Body of pancreas (tissue), 4 donors: ENCODE measurements at regions not wholly inside any gene's neighbourhood (a gene's known extent, or its start where the extent isn't known, plus 50 kb on each side); places are given as distances from the start of the nearest gene placed in this dataset.

Experiments used
- ATAC-seq: fragments of 150-250 bp; one replicate; pipeline ENCODE4 v1.9.1; 2016
- DNase-seq, 4 donors: peaks; one replicate each; pipeline ENCODE4 v3.0.0-alpha.2; 2019
- H3K27ac ChIP-seq, 4 donors: fragments of 200-600 bp; sonication (generic); 1 replicate in 3 of 4; 2 replicates in 1 of 4; pipeline versions ENCODE4 v1.5.1 to v1.6.1; 2016 to 2019; ENCODE audit warnings: mild to moderate bottlenecking in 1 of 4, mixed read lengths in 1 of 4, moderate library complexity in 1 of 4
- H3K27me3 ChIP-seq, 2 donors: fragments of 200-600 bp; sonication (generic); one replicate each; pipeline ENCODE4 v1.6.0; 2016; ENCODE audit warnings: mild to moderate bottlenecking in 1 of 2
- H3K36me3 ChIP-seq, 2 donors: fragments of 200-600 bp; sonication (generic); replicated peaks in 1 of 2; 2 replicates each; pipeline ENCODE4 v1.5.1; 2016; ENCODE audit warnings: low read depth in 2 of 2; ENCODE audit not compliant: insufficient read depth in 1 of 2
- H3K4me1 ChIP-seq: fragments of 200-600 bp; sonication (generic); one replicate; pipeline ENCODE4 v1.6.0; 2016
- H3K4me3 ChIP-seq, 2 donors: fragments of 200-600 bp; sonication (generic); 1 replicate in 1 of 2; 2 replicates in 1 of 2; pipeline ENCODE4 v1.5.1; 2016 to 2019
- H3K9me3 ChIP-seq, 3 donors: fragments of 200-600 bp; sonication (generic); 1 replicate in 2 of 3; 2 replicates in 1 of 3; pipeline ENCODE4 v1.5.1; 2016
- POLR2A ChIP-seq, 3 donors: fragments of 450-650 bp; IDR thresholded peaks; one replicate each; pipeline ENCODE4 v1.6.1; 2016; ENCODE audit warnings: antibody characterized with exemption in 3 of 3, mild to moderate bottlenecking in 2 of 3
- WGBS, 2 donors: methylation state at CpG; one replicate each; pipeline ENCODE4 v1.1.5; 2017; 5-methylcytosine and 5-hydroxymethylcytosine counted together
- intact Hi-C: fragments of 100-400 bp; cut with DNase I; formaldehyde crosslinking; loops from one replicate; pipeline ENCODE4 v1.15.1; 2023
- TF ChIP-seq, protein P1 (sequence below), 7 experiments: fragments of 450-650 bp in 4 of 7; fragments of 200-600 bp in 3 of 7; sonication (generic) in 3 of 7; IDR thresholded peaks; one replicate each; pipeline ENCODE4 v1.5.1; 2016 to 2019; ENCODE audit warnings: antibody characterized with exemption in 7 of 7

DNA sequence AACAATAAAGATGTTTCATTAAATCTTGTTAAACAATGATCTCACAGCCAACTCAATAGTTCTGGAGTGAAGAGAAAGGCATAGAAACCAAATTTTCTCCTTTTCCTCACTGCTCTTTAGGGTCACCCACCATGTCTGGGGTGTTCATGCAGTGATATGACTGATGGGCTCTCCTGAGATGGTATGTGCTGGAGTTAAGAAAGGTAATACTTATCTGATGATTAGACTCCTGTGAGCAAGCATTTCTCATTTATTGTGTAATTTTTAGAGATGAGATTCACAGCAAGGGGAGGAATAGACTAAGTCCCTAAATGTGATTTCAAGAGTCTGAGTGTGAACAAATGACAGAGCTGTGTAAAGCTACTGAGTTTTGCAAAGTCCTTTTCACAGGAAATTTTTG lies 1361.3 kb upstream of the CELF2 start:
- TF ChIP-seq POLR2A (IDR thresholded peaks at IDR 0.05): no peak
- TF ChIP-seq, protein P1, sequence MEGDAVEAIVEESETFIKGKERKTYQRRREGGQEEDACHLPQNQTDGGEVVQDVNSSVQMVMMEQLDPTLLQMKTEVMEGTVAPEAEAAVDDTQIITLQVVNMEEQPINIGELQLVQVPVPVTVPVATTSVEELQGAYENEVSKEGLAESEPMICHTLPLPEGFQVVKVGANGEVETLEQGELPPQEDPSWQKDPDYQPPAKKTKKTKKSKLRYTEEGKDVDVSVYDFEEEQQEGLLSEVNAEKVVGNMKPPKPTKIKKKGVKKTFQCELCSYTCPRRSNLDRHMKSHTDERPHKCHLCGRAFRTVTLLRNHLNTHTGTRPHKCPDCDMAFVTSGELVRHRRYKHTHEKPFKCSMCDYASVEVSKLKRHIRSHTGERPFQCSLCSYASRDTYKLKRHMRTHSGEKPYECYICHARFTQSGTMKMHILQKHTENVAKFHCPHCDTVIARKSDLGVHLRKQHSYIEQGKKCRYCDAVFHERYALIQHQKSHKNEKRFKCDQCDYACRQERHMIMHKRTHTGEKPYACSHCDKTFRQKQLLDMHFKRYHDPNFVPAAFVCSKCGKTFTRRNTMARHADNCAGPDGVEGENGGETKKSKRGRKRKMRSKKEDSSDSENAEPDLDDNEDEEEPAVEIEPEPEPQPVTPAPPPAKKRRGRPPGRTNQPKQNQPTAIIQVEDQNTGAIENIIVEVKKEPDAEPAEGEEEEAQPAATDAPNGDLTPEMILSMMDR (IDR thresholded peaks at IDR 0.05): no peak
- no peak overlapping the region for H3K4me3 ChIP-seq
- no peak for ATAC-seq
- H3K9me3 ChIP-seq: peaks cover 0 to 3% (median 0%) of the 10 kb centered on the region in 3 donors
- intact Hi-C loops: no loop called here
- no peak overlapping the region for H3K27ac ChIP-seq
- no peaks in the 10 kb centered on the region for H3K36me3 ChIP-seq
- H3K4me1 ChIP-seq: no peaks in the 10 kb centered on the region
- H3K27me3 ChIP-seq: no peaks in the 10 kb centered on the region
- DNase-seq: no peak

- Histone ChIP-seq H3K4me1 (no peaks in the 10 kb centered on the region), H3K27me3 (no peaks in the 10 kb centered on the region), H3K36me3 (no peaks in the 10 kb centered on the region), H3K27ac (no peak overlapping the region), H3K4me3 (no peak overlapping the region), H3K9me3 (peaks cover 0 to 4% (median 0%) of the 10 kb centered on the region in 3 donors)
- DNase-seq (no peak), ATAC-seq (no peak)
- 47 to 62% methylated on average over 1 of the region's 1 CpG for WGBS, 2 donors
- intact Hi-C loops: no loop called here
- TF ChIP-seq, protein P1 (IDR thresholded peaks at IDR 0.05): no peak
- TF ChIP-seq POLR2A (IDR thresholded peaks at IDR 0.05): no peak
Measured at GRCh38 chr10:9656996-9657395, 1360.7 kb upstream of the CELF2 start.

GRCh38 chr10:9657530-9657929 lies 1360.1 kb upstream of the CELF2 start:
- no peak overlapping the region for H3K27ac ChIP-seq
- no peak for ATAC-seq
- TF ChIP-seq, protein P1 (IDR thresholded peaks at IDR 0.05): no peak
- no peak for TF ChIP-seq POLR2A (IDR thresholded peaks at IDR 0.05)
- no peaks in the 10 kb centered on the region for H3K27me3 ChIP-seq
- no peaks in the 10 kb centered on the region for H3K36me3 ChIP-seq
- no peak for DNase-seq
- intact Hi-C loops: no loop called here
- no peaks in the 10 kb centered on the region for H3K4me1 ChIP-seq
- 62 to 82% methylated on average over 2 of the region's 2 CpGs for WGBS, 2 donors
- peaks cover 0 to 4% (median 0%) of the 10 kb centered on the region in 3 donors for H3K9me3 ChIP-seq
- no peak overlapping the region for H3K4me3 ChIP-seq

GRCh38 chr10:9668411-9668810 lies 1349.3 kb upstream of the CELF2 start:
- WGBS, 2 donors: 69 to 76% methylated on average over 3 of the region's 3 CpGs
- ATAC-seq: no peak
- Histone ChIP-seq H3K27ac (no peak overlapping the region), H3K4me3 (no peak overlapping the region), H3K27me3 (no peaks in the 10 kb centered on the region), H3K4me1 (no peaks in the 10 kb centered on the region), H3K36me3 (no peaks in the 10 kb centered on the region), H3K9me3 (peaks cover 0 to 6% (median 0%) of the 10 kb centered on the region in 3 donors)
- TF ChIP-seq, protein P1 (IDR thresholded peaks at IDR 0.05): no peak
- no peak for TF ChIP-seq POLR2A (IDR thresholded peaks at IDR 0.05)
- DNase-seq: no peak
- intact Hi-C loops: no loop called here

DNA sequence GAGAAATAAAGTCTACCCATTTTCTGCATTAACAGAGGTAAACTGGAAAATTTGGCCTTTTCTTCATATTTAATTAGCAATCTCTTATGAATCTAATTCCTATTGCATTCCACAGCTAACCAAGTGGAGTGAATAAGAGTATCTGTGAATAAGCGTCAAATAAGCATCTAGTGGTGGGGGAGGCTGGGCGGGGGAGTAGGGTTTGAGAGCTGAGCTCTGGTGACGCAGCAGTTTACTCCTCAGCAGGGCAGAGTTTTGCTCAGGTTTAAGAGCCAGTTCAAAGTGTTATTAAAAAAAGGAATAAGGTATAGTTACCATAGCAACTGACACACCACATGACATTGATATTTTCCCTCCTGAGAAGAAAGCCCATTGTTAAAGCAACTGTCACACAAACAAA lies 1346.8 kb upstream of the CELF2 start:
- H3K9me3 ChIP-seq: peaks cover 0 to 6% (median 0%) of the 10 kb centered on the region in 3 donors
- ATAC-seq (no peak), DNase-seq (no peak)
- intact Hi-C loops: no loop called here
- no peaks in the 10 kb centered on the region for H3K4me1 ChIP-seq
- H3K4me3 ChIP-seq: no peak overlapping the region
- WGBS, 2 donors: 74 to 81% methylated on average over 3 of the region's 3 CpGs
- no peaks in the 10 kb centered on the region for H3K36me3 ChIP-seq
- TF ChIP-seq POLR2A (IDR thresholded peaks at IDR 0.05): no peak
- TF ChIP-seq, protein P1 (IDR thresholded peaks at IDR 0.05): no peak
- H3K27me3 ChIP-seq: no peaks in the 10 kb centered on the region
- no peak overlapping the region for H3K27ac ChIP-seq
